ENCODE measurements at regions not wholly inside any gene's neighbourhood (a gene's known extent, or its start where the extent isn't known, plus 50 kb on each side); places are given as distances from the start of the nearest gene placed in this dataset.
A peak's percentile ranks its signal among the peaks of the same experiment; 100 is the strongest.

DNA sequence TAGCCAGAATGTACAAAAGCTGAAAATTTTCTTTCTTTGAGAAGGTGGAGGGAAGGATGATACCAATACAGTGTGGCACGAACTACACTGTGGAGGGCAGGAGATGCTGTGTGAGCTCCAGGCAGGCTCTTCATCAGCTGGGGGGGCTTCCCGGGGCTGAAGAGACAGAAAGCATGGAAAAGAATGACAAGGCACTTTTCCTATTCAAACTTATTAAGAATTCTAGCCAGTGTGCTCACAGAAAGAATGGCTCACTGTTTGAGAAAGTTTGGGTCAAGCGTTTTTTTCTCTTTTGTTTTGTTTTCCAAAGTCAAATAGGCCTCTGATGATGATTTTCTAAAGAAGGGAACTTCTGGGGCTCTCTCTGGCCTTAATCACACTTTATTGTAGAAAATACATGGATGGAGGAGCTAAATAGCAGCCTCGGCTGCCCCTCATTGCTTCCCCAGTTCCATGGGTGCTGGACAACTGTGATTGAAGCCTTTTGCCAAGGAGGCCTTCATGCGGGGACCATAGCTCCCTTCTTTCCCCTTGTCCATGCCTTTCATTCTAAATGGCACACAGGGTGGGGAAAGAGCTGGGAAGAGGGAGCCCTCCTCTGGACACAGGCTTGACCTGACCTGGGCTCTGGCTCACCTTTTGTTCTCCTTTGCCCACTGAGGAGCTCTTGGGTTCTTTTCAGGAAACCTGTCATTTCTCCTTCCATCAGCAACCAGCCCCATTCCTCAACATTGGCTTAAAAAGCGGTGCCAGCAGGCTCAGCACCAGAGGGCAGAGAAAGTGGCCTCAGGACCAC is 130.6 kb downstream of the TDRD15 start:
- DNase-seq, result no peak

DNA sequence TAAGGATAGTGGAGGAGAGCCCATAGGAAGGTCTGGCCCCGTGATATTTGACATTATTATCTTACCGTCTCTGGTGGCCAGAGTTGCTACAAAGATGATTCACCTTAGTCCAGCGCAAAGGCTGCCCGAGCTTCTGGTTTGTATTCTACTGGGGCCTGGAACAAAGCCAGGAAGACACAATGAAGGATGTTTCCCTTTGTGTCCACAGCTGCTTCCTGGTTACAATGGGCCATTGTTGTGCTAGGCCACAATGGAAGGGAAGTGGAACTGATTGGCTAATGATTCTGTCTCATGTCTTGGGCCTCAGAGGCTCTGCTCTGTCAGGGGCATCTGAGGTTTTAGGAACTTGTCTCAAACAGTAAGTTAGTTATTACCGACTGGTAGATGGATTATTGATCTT is 132.2 kb downstream of the TDRD15 start:
- DNase-seq, result peak; percentile 70

DNA sequence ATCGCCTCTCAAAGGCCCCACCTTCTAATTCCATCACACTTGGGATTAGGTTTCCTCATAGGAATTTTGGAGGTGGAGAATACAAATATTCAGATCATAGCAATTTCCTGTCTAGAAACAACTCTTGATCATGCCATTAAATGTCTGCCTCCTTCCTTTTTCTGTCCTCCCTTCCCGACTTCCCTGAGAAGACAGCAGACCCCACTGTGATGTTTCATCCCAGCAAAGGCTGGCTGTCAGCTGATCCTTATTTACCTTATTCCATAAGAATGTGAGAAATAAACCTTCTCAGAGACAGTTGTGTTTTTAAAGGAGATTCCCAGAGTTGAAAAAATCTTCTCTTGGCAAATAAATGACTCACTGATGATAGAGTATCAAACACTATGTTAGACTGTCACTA is 133.9 kb downstream of the TDRD15 start:
- DNase-seq, result no peak

DNA sequence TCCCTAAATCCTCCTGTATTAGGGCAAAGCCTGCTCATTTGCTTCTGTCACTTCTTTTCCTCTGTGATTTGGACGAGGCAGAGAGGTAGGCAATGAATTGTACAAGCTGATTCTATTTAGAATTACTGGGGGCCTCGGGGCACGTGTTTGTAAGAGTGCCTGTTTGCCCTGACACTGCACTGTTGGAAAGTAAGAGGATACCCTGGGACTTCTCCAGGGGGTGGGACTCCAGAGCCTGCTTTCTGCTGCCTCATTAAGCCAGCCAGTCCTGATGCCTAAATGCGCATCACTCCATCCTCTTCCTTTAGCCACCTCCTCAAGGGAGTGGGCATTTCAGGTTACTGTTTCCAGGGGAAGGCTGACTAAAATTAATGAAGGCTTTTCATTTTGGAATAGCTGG is 134.3 kb downstream of the TDRD15 start:
- DNase-seq, result peak; percentile 49

DNA sequence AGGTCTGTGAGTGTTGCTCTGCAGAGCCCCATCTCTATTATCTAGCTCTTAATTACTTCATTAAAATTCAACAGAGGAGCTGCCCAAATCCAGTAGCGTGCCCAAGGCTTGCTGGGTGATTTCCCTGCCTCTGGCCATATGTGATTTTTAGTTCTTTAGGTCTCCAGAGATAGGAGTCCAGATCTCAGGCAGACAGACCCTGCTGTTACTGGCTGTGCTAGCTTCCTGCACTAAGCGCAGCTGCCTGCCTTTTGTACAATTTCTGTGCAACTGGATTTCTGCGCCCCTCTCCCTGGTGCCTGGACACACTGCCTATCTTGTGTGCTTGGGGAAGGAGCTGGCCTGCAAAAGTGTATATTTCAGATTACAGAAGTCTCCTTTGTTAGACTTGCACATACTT is 136.5 kb downstream of the TDRD15 start:
- DNase-seq, result no peak

DNA sequence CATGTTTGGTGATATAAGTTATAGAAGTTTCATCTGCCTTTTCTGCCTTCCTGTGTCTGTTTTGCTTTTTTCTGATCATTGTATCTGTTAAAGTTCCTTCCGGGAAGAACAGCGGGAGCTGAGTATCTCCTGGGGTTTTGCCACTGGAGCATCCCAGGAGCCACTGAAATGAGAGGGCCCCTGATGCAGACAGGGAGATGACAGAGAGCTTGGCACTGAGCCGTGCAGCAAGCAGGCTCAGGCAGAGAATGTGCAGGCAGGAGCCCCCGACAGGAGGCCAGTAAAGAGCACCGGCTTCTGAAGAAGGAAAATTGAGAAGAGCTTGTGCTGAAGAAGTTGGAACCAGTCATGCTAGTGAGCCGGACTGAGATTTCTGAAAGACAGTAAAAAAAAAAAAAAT is 137.8 kb downstream of the TDRD15 start:
- DNase-seq, result no peak

DNA sequence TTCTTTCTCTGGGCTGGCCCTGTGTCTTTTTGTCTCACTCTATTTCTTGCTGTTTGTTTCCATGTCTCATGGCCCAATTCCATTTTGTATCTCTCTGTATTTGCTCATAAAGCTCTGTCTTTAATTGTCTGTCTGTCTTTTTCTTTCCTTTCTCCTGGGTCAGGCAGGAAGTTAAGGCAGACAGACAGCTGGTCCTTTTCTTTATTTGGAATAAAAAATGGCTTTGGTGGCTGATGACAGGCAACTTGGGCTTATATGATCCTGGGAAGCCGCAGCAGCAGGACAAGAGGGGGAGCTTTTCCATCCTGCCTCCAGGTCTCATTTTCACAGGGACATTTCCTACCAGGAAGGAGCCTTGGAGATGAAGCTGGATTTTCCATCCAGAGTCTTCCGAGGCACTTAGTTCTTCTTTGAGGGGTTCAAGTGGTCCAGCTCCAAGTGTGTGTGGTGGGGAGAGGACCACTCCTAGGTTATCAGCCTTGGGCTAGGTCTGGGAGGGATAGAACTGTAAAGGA is 138.7 kb downstream of the TDRD15 start:
- DNase-seq, result no peak

DNA sequence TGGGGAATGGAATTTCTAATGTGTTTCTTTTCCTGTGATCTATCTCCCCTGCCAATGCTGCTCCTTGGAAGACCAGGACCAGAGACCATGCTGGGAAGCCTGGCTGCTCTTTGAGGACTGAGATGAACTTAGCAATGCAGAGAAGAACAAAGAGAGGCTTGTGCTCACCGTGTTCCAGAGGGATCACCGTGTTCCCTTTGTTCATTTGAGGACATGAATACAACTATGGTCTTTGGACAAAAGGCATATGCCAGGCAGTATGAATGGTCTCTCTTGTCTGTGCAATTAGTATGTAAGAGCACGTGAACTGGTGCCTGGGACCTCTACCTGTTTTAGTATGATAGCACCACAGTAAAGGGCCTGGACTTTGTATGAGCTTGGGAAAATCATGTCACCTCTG is 139.9 kb downstream of the TDRD15 start:
- no peak for DNase-seq

DNA sequence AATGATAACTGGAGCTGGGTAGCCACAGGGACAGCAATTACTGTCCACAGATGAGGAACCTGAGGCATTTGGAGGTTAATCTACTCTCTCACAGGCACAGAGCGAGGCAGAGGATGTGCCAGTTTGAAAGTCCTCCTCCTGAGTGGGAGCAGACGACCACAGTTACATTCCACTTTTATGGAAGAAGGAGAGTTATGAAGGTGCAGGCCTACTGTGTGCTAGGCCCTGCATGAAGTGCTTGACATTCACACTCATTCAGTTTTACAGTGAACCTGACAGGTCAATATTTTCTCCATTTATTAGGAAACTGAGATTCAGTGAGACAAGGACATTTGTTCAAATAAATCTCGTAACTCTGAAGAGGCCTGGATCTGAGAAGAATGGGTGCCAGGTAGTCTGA is 142.0 kb downstream of the TDRD15 start:
- no peak for DNase-seq

DNA sequence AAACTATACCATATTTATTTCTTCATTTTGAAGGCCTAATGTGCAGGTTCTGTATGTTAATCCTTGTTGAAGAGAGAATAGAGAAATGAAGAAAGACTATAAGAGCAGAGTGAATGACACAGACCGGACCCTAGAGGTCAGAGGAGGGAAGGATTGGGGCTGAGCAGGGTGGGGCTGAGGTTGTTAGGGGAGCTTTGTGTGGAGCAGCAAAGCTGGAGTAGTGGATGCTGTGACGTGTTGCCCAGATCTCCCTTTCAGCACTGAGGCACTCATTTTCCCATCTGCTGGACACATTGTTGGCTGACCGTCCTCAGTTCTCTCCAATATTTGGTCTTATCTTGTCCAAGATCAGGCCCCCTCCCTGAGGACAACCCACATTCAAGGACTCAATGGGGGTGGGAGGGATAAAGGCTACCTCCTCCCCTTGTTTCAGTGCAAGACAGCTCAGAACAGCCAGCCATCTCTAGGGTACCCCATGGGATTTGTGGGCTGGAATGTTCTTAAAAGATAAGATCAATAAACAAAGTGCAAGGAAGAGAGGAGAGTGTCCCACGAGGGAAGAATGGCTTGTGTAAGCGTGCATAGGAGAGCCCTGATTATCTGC is 143.6 kb downstream of the TDRD15 start:
- DNase-seq, result no peak

DNA sequence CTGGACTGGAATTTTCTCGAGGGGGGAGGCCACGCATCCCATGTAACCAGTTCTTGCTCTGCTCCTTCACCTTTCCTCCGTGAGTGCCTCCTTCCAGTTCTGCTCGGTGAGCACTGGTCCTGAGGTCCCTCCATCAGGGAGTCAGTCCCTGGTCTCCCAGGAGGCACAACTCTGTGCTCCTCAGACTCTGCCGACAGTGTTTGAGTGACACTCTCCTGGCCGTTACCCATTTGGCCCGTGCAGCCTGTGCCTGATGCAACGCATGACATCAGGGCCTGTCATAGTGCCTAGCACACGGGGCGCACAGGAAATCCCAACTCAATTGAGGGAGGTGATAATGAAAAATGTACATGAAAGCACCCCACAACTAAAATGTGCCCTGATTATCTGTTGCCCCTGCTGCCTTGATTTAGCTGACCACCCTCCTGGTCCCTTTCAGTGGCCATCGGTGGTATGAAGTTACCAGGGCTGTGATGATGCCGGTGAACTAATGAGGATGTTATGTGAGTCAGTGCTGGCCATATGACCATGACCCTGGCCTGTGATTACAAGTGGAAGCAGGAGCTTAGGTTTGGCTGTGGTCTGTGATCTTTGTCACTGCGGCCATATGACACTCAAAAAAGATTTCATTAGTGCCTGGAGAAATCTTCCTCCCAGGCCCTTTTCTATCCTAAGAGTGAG is 144.6 kb downstream of the TDRD15 start:
- DNase-seq, result no peak

DNA sequence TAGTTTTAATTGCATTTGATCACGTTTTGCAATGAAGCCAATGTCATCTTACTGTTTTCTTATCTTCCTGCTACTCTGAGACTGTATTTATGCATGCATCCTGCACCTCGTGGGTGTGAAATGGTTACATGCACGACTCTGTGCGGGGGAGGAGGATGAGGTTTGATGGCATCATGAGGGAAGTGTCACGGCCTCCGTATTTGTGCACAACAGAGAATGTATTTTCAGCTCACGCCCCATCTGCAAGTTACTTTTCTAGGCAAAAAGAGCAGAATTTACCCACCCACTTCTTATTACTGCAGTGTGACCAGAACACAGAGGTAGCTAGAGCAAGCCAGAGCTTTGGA is 145.1 kb downstream of the TDRD15 start:
- no peak for DNase-seq

DNA sequence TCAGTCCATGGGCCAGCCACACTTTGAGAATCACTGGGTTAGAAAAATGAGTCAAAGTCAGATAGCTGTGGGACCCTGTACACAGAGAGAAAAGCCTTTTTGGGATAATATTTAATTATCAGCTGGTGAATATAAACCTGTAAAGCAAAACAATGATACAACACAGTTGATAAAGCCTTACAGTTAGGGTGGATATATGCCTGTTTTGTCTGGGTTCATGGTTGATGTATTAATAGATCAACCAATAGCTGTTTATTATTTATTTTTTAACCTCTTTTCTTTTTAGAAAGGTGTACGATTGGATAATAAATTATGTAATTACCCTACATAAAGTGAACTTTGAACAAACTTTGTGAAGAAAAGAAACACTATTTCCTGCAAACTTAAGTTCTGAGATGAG is 145.6 kb downstream of the TDRD15 start:
- no peak for DNase-seq

DNA sequence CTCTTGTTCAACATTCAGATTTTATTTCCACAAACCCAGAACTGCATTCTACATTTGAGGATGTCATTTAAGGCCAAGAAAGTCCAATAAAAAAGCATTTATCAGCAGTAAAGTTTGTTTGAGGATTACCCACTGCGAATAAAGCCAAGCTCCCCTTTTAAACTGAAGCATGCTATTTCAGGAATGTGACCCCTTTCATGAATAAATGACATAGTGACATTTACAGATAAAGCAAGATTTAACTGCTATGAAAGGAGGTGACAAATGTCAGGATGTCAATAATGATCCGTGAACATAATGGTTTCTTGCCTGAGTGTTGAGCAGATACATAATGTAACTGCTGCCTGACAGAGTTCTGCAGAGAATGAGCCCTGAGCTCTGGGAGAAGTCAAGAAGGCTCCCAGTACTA is 146.3 kb downstream of the TDRD15 start:
- no peak for DNase-seq

DNA sequence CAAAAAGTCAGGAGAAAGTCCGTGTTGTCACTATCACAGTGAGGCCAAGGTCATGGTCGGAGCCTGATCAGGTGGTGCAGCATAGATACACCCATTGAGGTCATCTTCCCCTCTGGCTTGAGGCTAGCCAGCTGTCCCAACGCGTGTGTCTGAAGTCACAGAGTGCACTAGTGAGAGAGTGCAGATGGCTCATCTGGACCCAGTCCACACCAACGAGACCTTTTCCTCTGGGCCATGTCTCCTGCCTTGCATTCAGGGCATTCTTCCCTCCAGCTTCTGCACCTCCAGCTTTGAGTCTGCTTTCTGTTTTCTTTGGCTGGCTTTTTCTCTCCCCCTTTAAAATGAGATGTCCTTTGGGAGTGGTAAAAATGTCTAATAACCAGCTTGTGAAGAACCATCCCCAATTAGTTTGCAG is 146.9 kb downstream of the TDRD15 start:
- DNase-seq, result peak; percentile 54

DNA sequence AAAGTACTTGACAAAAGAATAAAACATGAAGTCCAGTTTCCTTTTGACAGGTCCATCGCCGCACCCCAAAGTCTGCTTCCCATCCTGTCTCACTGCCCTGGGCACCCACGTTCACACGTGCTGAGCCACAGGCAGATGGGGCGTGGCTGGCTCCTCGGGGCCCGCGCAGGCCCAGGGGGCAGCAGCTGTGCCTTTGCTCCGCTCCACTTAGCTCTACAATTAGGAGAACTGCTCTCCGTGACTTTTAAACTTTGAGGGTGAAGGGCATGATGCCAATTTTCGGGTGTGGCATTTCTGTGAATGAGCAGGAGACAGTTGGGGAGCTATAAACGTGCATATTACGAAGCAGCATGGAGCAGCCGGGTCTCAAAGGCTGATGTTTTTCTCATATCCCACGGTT is 152.4 kb downstream of the TDRD15 start:
- peak; percentile 58 for DNase-seq

DNA sequence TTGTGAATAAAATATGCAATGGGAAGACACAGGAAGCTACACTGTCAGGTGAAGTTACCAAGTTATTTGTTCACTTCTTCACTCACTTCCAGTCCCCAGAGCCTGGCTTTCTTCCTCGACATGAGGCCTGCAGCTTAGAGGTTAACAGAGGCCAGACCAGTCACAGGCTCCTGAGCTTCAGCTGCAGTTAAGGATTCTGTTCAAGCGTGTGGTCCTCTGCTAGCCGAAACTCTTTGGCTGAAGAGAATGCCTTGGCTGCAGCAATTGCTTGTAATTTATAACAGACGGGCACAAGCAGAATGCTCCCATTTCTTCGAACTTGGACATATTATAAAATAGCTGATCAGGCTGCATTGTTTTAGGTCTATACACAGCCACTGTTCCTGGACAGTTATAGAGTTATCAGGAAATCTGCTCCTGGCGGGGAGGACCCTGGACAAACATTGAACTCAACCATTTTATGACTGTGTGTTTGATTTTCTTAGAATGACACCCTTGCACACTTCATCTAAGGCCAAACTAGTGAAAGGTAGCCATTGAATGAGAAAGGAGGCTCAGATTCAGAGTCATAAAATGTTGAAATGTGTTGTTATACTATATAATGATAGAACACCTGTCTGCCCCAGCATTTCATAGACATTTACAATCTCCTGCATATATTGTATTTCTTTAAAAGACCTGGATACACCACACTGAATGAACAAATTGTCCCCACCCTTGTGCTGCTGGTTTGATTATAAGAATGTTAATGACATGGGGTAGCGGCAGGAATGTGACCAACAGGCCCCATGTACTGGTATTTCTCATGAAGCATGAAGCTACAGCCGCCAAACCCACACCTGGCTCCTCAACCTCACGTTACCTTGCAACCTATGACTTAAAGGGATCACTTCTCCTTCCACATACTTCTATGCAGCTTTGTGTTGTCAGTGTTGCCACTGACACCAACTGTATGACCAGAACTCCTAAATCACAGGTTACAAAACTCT is 153.6 kb downstream of the TDRD15 start:
- DNase-seq, result no peak

DNA sequence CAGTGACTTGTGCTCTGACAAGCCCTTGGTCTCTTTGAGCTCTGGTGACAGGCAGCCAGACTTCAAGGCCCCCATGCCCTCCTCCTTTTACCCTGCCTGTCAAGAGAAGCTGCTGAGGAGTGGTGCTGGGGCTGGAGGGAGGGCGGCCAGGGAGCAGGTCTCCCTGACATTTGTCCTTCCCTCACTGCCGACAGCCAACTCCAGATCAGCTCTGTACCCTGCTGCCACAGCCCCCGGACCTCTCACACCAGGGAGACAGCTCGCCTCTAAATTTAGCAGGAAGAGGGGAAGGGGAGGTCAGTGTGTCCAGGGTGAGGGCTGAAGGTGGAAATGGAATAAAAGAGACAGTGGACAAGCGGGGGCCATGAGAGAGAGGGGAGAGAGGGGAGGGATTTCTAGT is 155.8 kb downstream of the TDRD15 start:
- DNase-seq, result no peak

DNA sequence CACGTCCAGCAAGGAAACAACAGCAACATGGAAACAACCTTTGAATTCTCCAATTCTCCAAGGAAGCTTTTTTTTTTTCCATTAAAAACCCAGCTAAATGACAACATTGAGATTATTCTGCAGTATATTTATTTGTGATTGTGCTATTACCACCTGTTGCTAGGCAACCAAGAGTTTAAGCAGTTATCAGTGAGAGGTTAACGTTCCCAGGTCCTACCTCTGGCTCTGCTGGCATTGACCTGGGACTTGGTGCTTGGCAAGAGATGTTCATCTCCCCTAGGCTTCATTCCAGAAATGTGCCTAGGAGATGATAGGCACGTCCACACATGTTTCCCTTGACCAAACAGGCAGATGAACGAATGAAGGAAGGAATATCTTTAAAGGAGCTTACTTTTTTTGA is 157.0 kb downstream of the TDRD15 start:
- DNase-seq, result no peak

DNA sequence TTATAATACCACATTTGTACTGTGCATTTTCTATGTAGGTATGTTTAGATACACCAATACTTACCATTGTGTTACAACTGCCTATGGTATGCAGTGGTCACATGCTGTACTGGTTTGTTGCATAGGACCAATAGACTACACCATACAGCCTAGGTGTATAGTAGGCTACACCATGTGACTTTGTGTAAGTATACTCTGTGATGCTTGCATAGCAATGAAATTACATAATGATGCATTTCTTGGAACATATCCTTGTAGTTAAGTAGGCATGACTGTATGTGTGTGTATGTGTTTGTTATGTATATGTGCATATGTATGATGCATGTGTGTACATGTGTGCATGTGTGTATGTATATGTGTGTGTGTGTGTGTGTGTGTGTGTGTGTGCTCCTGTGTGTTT is 157.6 kb downstream of the TDRD15 start:
- DNase-seq, result no peak

DNA sequence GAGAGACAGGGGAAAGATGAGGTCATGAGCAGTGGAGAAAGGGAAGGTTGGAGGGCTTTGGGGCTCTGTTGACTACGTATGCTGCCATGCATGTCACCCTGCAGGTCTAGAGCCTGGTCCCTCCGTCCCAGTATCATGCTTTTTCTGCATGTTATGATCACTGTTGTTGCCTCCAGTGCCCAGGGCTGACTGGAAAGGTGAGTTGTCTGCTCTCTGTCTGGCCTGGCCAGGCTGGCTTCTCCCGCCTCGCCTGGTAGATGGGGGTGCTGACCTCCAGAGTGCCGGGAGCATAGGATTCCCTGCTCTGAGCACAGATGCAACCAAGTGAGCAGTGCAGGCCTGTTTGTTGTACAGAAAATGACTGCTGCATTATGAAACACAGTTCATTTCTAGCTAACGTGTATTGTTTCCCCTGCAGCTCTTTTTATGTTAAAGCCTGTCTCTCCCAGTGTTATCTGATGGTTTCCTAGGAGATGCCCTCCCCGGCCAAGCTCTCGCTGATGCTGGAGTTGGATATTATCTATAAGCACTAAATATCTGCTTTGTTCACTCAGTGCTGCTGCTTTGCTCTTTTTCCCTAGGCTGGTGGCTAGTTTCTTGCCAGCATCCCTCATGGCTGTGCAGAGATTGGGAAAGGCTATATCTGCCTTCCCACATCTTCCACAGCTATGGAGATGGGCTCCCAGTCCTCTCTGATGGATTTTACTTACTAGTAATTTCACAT is 158.2 kb downstream of the TDRD15 start:
- no peak for DNase-seq

DNA sequence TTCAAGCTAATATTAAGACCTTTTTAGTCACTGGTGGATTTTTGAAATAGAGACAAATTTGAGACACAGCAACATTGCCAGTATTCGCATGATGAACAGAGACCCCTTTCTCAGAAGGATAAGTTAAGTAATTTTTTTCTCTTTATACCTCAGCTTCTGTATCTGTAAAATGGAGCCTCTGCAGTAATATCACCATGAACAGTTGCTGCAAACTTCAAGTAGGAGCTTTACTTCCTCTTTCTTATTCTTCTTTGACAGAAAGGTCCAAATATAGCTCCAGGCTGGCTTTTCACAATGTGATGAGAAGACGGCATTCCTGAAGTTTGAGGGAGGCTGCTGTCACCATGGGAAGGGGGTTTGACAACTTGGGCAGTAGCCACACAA is 158.7 kb downstream of the TDRD15 start:
- no peak for DNase-seq

All from tongue (tissue), 1 donor.